ENCODE measurements at regions not wholly inside any gene's neighbourhood (a gene's known extent, or its start where the extent isn't known, plus 50 kb on each side); places are given as distances from the start of the nearest gene placed in this dataset.

DNA sequence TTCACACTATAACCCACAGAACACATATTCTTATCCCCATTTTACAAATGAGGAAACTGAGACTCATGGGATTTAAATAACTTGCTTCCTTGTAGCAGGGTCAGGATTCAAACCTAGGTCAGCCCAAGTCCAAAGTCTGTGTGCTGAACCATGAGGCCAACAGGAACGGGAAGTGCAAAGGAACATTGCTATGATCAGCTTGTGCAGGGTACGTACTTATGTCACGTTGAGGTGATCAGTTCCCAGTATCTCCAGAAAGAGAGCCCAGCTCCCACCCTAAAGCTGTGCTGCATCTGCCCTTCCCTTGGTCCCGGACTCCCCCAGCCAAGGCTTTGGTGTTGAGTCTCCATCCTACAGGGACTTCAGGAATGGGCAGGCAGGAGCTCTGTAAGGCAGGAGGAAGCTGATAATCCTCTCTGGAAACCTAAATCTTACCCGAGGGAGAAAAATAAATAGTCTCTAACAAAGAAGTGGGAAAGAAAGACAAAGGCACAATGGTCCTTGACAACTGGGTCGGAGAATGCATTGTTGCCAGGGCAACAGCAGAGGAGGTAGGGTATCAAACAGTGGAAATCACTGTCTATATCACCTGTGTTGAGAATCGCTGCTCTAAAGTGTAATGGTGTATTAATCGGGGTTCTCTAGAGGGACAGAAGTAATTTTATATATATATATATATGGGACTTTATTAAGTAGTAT is 82.5 kb upstream of the FICD start:
- Mint-ChIP-seq H3K4me3 (no peak overlapping the region), H3K9me3 (peaks cover 15% of the 10 kb centered on the region), H3K4me1 (no peaks in the 10 kb centered on the region), H3K27ac (no peak overlapping the region), H3K36me3 (peaks cover 7% of the 10 kb centered on the region), H3K27me3 (ENCODE audit: low read depth) (peaks cover 4% of the 10 kb centered on the region; the same call in 1 of the 2 replicates)
- TF ChIP-seq ATF2 (CRISPR knock-in tag; IDR thresholded peaks at IDR 0.05; ENCODE audit: borderline replicate concordance, low read depth) = no peak
- no peak for DNase-seq (ENCODE audit: low spot score)
- no peak for ATAC-seq
- POLR2A ChIA-PET = no interaction called here
- CTCF ChIA-PET = no interaction called here

DNA sequence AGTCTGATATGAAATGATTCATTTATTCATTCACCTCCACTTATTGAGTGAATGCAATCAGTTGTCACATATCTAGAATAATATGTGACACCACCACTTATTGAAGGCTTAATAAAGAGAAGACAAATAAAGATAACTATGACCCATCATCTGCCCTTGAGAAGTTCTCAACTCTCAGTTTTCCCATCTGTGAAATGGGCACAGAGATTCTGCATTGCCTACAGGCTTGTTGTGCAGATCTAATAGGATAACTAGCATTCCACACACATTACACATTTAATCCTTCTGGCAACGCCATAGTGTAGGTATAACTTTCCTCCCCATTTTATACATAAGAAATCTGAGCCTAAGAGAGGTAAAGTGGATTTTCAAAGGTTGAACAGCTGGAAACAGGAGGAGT is 84.2 kb upstream of the FICD start:
- no peak for TF ChIP-seq RELA (CRISPR knock-in tag; IDR thresholded peaks at IDR 0.05; ENCODE audit: borderline replicate concordance)
- TF ChIP-seq AFF4 (CRISPR knock-in tag; IDR thresholded peaks at IDR 0.05; ENCODE audit: borderline replicate concordance) = no peak
- no peak for TF ChIP-seq ZNF396 (CRISPR knock-in tag; IDR thresholded peaks at IDR 0.05; ENCODE audit: borderline replicate concordance)
- TF ChIP-seq NFYB (CRISPR knock-in tag; conservative IDR thresholded peaks at IDR 0.05; ENCODE audit: low read depth) = no peak
- TF ChIP-seq PRRX2 (CRISPR knock-in tag; IDR thresholded peaks at IDR 0.05) = no peak
- no peak for TF ChIP-seq NR1H2 (CRISPR knock-in tag; IDR thresholded peaks at IDR 0.05)
- H3K27me3 Mint-ChIP-seq (ENCODE audit: low read depth) = peaks cover 4% of the 10 kb centered on the region; the same call in 1 of the 2 replicates
- ATAC-seq (no peak), DNase-seq (ENCODE audit: low spot score) (no peak)
- peaks cover 15% of the 10 kb centered on the region for H3K9me3 Mint-ChIP-seq
- ChIA-PET POLR2A (no interaction called here), CTCF (no interaction called here)
- peaks cover 10% of the 10 kb centered on the region for H3K4me1 Mint-ChIP-seq
- H3K27ac Mint-ChIP-seq = no peak overlapping the region
- H3K36me3 Mint-ChIP-seq = peaks cover 7% of the 10 kb centered on the region
- no peak overlapping the region for H3K4me3 Mint-ChIP-seq

DNA sequence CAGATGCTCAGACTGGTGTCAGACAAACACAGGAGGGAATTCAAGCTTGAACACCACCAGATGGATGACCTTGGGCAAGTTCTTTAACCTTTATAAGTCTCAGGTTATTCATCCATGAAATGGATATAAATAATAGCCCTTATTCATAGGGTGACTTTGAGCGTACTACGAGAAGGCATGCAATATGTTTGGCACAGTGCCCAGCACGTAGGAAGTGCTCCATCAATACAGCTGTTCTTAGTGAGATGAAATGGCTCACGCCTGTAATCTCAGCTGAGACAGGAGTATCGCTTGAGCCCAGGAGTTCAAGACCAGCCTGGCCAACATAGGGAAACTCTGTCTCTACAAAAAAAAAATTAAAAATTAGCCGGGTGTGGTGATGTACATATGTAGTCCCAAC is 84.8 kb upstream of the FICD start:
- TF ChIP-seq, protein P1, sequence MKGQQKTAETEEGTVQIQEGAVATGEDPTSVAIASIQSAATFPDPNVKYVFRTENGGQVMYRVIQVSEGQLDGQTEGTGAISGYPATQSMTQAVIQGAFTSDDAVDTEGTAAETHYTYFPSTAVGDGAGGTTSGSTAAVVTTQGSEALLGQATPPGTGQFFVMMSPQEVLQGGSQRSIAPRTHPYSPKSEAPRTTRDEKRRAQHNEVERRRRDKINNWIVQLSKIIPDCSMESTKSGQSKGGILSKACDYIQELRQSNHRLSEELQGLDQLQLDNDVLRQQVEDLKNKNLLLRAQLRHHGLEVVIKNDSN (CRISPR knock-in tag; IDR thresholded peaks at IDR 0.05) = no peak
- no peak for TF ChIP-seq CREM (CRISPR knock-in tag; IDR thresholded peaks at IDR 0.05)
- no peak for TF ChIP-seq ZNF219 (CRISPR knock-in tag; IDR thresholded peaks at IDR 0.05; ENCODE audit: borderline replicate concordance)
- TF ChIP-seq, protein P2, sequence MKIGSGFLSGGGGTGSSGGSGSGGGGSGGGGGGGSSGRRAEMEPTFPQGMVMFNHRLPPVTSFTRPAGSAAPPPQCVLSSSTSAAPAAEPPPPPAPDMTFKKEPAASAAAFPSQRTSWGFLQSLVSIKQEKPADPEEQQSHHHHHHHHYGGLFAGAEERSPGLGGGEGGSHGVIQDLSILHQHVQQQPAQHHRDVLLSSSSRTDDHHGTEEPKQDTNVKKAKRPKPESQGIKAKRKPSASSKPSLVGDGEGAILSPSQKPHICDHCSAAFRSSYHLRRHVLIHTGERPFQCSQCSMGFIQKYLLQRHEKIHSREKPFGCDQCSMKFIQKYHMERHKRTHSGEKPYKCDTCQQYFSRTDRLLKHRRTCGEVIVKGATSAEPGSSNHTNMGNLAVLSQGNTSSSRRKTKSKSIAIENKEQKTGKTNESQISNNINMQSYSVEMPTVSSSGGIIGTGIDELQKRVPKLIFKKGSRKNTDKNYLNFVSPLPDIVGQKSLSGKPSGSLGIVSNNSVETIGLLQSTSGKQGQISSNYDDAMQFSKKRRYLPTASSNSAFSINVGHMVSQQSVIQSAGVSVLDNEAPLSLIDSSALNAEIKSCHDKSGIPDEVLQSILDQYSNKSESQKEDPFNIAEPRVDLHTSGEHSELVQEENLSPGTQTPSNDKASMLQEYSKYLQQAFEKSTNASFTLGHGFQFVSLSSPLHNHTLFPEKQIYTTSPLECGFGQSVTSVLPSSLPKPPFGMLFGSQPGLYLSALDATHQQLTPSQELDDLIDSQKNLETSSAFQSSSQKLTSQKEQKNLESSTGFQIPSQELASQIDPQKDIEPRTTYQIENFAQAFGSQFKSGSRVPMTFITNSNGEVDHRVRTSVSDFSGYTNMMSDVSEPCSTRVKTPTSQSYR (CRISPR knock-in tag; IDR thresholded peaks at IDR 0.05) = no peak
- TF ChIP-seq, protein P3, sequence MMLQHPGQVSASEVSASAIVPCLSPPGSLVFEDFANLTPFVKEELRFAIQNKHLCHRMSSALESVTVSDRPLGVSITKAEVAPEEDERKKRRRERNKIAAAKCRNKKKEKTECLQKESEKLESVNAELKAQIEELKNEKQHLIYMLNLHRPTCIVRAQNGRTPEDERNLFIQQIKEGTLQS (CRISPR knock-in tag; conservative IDR thresholded peaks at IDR 0.05) = no peak
- TF ChIP-seq, protein P4, sequence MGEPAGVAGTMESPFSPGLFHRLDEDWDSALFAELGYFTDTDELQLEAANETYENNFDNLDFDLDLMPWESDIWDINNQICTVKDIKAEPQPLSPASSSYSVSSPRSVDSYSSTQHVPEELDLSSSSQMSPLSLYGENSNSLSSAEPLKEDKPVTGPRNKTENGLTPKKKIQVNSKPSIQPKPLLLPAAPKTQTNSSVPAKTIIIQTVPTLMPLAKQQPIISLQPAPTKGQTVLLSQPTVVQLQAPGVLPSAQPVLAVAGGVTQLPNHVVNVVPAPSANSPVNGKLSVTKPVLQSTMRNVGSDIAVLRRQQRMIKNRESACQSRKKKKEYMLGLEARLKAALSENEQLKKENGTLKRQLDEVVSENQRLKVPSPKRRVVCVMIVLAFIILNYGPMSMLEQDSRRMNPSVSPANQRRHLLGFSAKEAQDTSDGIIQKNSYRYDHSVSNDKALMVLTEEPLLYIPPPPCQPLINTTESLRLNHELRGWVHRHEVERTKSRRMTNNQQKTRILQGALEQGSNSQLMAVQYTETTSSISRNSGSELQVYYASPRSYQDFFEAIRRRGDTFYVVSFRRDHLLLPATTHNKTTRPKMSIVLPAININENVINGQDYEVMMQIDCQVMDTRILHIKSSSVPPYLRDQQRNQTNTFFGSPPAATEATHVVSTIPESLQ (CRISPR knock-in tag; IDR thresholded peaks at IDR 0.05) = no peak
- Mint-ChIP-seq H3K9me3 (peaks cover 15% of the 10 kb centered on the region), H3K4me1 (peaks cover 16% of the 10 kb centered on the region), H3K27me3 (ENCODE audit: low read depth) (peaks cover 4% of the 10 kb centered on the region; the same call in 1 of the 2 replicates), H3K4me3 (no peak overlapping the region), H3K27ac (no peak overlapping the region), H3K36me3 (peaks cover 7% of the 10 kb centered on the region)
- no peak for DNase-seq (ENCODE audit: low spot score)
- ATAC-seq = no peak
- CTCF ChIA-PET = interaction anchor here (1.2 kb wide), 1 partner anchor 27 kb away, joined by 4 read pairs; no protein-coding TSS in a partner anchor
- POLR2A ChIA-PET = no interaction called here
